Subcutaneous abdominal adipose tissue (tissue), 5 donors: ENCODE measurements at regions not wholly inside any gene's neighbourhood (a gene's known extent, or its start where the extent isn't known, plus 50 kb on each side); places are given as distances from the start of the nearest gene placed in this dataset.
"Not testable (repeated sequence)": the region's sequence is repeated elsewhere in the genome, so short reads cannot be mapped to it uniquely, and the experiment has no call there.

Source experiments
- H3K27ac ChIP-seq: one replicate; pipeline ENCODE4 v1.7.0; 2013; ENCODE audit warnings: low read depth, mild to moderate bottlenecking, inconsistent platforms, low read length, moderate library complexity
- H3K27me3 ChIP-seq, 5 donors: one replicate each; pipeline ENCODE4 v1.7.0; 2013; ENCODE audit warnings: low read length in 5 of 5, inconsistent platforms in 1 of 5; ENCODE audit not compliant: control insufficient read depth in 5 of 5, insufficient read depth in 4 of 5
- H3K36me3 ChIP-seq, 5 donors: one replicate each; pipeline ENCODE4 v1.7.0; 2013; ENCODE audit warnings: low read length in 5 of 5; ENCODE audit not compliant: control insufficient read depth in 5 of 5, insufficient read depth in 5 of 5
- H3K4me1 ChIP-seq, 5 donors: one replicate each; pipeline ENCODE4 v1.7.0; 2013; ENCODE audit warnings: low read length in 5 of 5, mild to moderate bottlenecking in 3 of 5, moderate library complexity in 1 of 5; ENCODE audit not compliant: control insufficient read depth in 5 of 5, insufficient read depth in 5 of 5
- H3K4me3 ChIP-seq, 5 donors: one replicate each; pipeline ENCODE4 v1.7.0; 2013; ENCODE audit warnings: low read length in 5 of 5, low read depth in 1 of 5
- H3K9ac ChIP-seq, 5 donors: one replicate each; pipeline ENCODE4 v1.7.0; 2013; ENCODE audit warnings: low read length in 5 of 5, mild to moderate bottlenecking in 4 of 5, moderate library complexity in 3 of 5
- H3K9me3 ChIP-seq, 5 donors: one replicate each; pipeline ENCODE4 v1.7.0; 2013; ENCODE audit warnings: low read length in 5 of 5; ENCODE audit not compliant: control insufficient read depth in 5 of 5
- donor health status: healthy.
- donor health status: healthy.
- donor health status: healthy.
- donor health status: healthy.
- donor health status: healthy.

DNA sequence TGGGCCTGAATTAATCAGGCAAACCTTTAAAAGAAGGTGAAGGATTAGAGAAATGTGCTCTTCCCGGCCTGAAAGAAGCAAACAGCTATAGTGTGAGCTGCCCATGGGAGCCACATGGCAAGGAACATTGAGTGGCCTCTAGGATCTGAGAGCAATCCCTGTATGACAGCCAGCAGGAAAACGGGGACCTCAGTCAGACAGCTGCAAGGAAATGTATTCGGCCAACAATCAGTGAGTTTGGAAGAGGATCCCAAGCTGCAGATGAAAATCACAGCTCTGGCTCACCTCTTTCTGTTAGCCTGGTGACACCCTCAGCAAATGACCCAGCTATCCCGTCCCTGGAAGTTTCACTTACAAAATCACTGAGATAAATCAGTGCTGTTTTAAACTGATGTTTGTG, 309.2 kb downstream of the SH3GL2 start:
- H3K27me3 ChIP-seq, result no peaks in the 10 kb centered on the region
- no peak overlapping the region for H3K27ac ChIP-seq
- H3K9ac ChIP-seq, result no peak overlapping the region
- no peaks in the 10 kb centered on the region for H3K36me3 ChIP-seq
- no peaks in the 10 kb centered on the region for H3K9me3 ChIP-seq
- H3K4me3 ChIP-seq, result no peak overlapping the region
- no peaks in the 10 kb centered on the region for H3K4me1 ChIP-seq

DNA sequence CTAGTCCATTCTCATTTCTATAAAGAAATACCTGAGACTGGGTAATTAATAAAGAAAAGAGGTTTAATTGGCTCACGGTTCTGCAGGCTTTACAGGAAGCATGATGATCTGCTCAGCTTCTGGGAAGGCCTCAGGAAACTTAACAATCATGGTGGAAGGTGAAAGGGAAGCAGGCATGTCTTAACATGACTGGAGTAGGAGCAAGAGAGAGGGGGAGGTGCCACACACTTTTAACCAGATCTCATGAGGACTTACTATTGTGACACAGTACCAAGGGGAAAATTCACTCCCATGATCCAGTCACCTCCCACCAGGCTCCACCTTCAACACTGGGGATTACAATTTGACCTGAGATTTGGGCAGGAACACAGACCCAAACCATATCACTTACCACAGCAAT, 310.1 kb downstream of the SH3GL2 start:
- not testable (repeated sequence) for H3K27ac ChIP-seq, H3K4me1 ChIP-seq, H3K9me3 ChIP-seq, H3K27me3 ChIP-seq, H3K9ac ChIP-seq, H3K4me3 ChIP-seq, H3K36me3 ChIP-seq

DNA sequence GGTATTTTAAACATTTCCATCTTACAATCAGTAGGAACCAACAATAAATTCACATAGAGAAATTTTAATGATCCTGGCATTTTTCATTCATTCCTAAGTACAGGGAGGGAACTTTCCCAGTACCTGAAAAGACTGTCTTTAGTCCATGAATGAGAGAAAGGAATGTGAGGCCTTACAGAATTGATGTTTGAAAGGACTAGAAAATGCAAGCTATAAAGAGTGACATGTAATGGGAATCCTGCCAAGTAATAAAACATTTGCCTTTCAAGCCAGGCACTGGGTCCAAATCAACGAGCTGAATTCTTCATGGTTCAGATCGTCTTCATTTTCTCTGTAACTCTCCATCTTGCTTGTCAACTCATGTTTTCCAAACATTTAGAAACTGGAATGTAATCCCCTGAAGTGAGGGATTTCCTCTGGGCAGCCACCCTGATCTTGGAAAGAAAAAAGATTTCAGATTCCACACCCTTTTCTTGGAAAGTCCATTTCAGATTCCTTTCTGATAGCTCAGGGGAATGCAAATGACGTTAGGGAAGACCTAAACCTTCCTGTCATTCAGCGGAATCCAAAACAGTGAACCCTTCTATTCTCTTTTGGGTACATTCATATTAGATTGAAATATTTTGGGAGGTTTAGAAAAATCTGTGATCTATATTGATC, 315.8 kb downstream of the SH3GL2 start:
- no peak overlapping the region for H3K27ac ChIP-seq
- no peaks in the 10 kb centered on the region for H3K36me3 ChIP-seq
- no peak overlapping the region for H3K9ac ChIP-seq
- H3K4me1 ChIP-seq, result no peaks in the 10 kb centered on the region
- H3K27me3 ChIP-seq, result no peaks in the 10 kb centered on the region
- no peak overlapping the region for H3K4me3 ChIP-seq
- no peaks in the 10 kb centered on the region for H3K9me3 ChIP-seq

DNA sequence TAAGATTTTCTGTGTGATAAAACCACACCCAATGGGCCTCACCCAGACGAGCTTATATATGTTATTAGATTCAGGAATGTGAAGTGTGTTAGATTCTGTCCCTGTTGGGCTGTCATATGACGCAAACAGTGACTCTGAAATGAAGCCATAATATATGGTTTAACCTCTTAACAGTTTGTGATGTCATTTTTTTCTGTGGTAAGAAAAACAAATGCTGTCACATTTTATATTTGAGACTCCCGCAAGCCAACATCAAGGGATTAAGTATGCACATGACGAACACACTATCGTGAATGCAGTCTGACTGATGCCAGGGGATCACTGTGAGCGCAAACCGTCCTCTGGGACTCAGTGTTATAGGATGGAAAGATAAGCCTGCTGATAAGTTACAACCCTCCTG, 321.7 kb downstream of the SH3GL2 start:
- Histone ChIP-seq H3K4me1 (peaks cover 0 to 4% (median under 1%) of the 10 kb centered on the region in 5 donors), H3K27ac (no peak overlapping the region), H3K36me3 (no peaks in the 10 kb centered on the region), H3K9ac (no peak overlapping the region), H3K27me3 (peaks cover 2 to 7% (median 6%) of the 10 kb centered on the region in 5 donors), H3K9me3 (no peaks in the 10 kb centered on the region), H3K4me3 (no peak overlapping the region)

DNA sequence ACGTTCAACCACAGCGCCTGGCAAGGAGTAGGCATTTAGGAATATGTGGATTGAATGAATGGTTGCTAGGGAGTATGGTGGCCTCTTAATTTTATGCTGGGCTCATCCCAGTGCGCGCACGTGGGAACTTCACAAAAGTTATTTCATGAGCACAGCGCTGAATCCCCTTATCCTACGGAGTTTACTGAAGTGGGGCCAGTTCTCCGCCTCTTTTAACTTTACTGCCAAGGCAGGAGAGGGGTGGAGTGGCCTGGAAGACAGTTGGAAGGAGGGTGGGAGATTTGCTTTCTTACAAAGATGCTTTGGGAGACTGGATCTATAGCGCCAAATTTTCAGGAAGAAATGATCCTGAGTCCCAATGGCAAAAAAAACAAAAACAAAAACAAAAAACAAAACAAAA, 326.5 kb downstream of the SH3GL2 start:
- no peak overlapping the region for H3K27ac ChIP-seq

DNA sequence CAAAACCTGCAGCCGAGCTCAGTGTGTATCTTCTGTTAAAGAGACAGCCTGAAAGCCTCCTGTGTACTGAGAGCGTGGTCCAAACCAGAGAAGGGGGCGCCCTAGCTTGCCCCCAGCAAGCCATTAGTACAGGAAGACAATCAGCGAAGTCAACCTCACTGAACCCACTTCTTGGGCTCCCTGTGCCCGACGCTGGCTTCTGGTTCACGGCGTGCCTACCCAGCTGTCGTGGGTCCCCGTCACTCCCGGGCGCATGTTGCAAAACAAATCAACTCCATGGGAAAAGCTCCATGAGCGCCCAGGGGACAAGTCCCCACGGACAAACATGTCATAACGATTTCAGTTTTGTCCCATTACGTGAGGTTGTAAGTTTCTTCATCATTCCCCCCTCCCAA, 326.9 kb downstream of the SH3GL2 start:
- Histone ChIP-seq H3K27me3 (peaks cover 2 to 24% (median 15%) of the 10 kb centered on the region in 5 donors), H3K36me3 (no peaks in the 10 kb centered on the region), H3K9me3 (no peaks in the 10 kb centered on the region), H3K27ac (no peak overlapping the region), H3K4me1 (peaks cover 0 to 27% (median 25%) of the 10 kb centered on the region in 5 donors), H3K9ac (no peak overlapping the region), H3K4me3 (peak overlapping the region; percentile 29 to 65 (median 51))

More for the DNA sequence above, 326.5 kb downstream of the SH3GL2 start:
- Histone ChIP-seq H3K36me3 (no peaks in the 10 kb centered on the region), H3K4me1 (peaks cover 0 to 27% (median 25%) of the 10 kb centered on the region in 5 donors), H3K27me3 (peaks cover 2 to 24% (median 15%) of the 10 kb centered on the region in 5 donors), H3K9ac (no peak overlapping the region), H3K9me3 (no peaks in the 10 kb centered on the region), H3K4me3 (no peak overlapping the region)

DNA sequence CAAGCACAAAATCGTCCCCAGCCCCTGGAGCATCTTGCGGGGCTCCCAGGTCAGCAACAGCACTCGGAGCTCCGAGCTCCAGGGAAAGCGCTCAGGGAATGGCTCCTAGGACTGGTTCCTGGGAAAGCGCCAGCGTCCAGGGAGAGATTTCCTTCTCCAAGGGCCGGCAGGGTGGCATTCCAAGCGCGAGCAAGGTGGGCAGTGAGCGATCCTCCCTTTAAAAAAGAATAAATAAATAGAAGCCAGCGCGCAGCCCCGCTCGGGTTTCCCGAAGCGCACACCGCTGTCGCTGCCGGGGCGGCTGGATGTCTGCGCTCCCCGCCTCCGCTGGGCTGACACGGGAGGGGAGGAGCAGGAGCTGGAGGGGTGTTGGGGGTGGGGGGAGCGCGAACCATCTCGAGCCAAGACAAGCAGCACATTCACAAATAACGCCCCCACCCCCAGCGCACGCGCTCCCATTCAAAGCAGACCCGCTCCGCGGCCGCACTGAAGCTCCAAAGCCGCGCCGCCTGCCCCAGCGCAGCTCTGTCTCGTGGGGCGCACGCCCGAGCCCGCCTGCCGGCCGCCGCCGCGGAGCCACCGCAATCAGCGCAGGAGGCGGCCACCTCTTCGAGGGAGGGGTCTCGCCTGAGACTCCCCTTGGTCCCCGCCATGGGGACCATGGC, 327.4 kb downstream of the SH3GL2 start:
- H3K9ac ChIP-seq, result peak overlapping the region in 1 of 5 donors; percentile 60
- H3K4me3 ChIP-seq, result peak overlapping the region; percentile 35 to 65 (median 51)
- no peaks in the 10 kb centered on the region for H3K36me3 ChIP-seq
- no peaks in the 10 kb centered on the region for H3K9me3 ChIP-seq
- peaks cover 0 to 27% (median 25%) of the 10 kb centered on the region in 5 donors for H3K4me1 ChIP-seq
- H3K27me3 ChIP-seq, result peaks cover 2 to 24% (median 15%) of the 10 kb centered on the region in 5 donors
- no peak overlapping the region for H3K27ac ChIP-seq

DNA sequence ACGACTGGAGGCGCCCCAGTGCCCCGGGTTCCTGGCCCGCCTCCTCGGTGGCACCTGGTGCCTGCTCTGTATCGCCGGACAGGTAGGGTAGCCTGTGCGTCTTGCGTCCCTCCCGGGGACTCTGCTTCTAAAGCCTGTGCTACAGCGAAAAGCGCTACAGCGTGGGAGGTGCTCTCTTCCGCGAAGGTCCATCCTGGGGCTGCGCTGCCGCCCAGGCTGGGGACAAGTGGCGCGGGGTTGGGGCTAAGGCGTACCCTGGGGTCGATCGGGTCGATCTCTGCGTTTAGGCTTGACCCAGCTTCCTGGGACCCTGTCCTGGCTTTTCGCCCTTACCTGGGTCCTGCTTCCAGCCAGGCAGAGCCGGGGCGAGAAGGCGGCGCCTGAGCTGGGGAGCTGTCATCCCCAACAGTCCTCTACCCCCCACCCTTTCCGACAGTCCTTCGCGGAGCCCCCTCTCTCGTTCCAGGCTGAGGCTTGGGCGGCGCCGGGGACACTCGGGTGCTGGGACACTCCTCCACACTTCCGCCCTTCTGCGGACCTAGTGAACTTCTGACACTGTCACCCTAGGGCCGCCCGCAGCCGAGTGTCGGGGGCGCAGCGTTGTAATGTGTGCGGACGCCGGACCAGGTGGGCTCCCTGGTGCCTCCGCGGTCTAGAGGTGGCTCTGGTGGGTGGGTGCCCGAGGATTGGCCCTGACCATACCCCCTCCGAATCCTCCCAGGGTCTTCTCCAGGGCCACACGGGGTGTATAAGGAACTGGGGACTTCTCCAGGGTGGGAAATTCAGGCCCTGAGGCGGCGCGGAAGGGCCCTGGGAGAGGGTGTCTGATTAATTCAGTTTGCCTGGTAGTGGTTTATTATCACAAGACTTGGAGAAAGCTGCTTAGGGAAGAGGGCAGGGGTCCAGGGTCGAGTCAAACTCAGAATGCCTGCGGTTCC, 328.2 kb downstream of the SH3GL2 start:
- Histone ChIP-seq H3K9ac (peak overlapping the region in 1 of 5 donors; percentile 60), H3K27ac (no peak overlapping the region), H3K9me3 (no peaks in the 10 kb centered on the region), H3K36me3 (no peaks in the 10 kb centered on the region), H3K4me1 (peaks cover 0 to 27% (median 25%) of the 10 kb centered on the region in 5 donors), H3K27me3 (peaks cover 2 to 24% (median 15%) of the 10 kb centered on the region in 5 donors), H3K4me3 (peak overlapping the region; percentile 35 to 65 (median 56))

DNA sequence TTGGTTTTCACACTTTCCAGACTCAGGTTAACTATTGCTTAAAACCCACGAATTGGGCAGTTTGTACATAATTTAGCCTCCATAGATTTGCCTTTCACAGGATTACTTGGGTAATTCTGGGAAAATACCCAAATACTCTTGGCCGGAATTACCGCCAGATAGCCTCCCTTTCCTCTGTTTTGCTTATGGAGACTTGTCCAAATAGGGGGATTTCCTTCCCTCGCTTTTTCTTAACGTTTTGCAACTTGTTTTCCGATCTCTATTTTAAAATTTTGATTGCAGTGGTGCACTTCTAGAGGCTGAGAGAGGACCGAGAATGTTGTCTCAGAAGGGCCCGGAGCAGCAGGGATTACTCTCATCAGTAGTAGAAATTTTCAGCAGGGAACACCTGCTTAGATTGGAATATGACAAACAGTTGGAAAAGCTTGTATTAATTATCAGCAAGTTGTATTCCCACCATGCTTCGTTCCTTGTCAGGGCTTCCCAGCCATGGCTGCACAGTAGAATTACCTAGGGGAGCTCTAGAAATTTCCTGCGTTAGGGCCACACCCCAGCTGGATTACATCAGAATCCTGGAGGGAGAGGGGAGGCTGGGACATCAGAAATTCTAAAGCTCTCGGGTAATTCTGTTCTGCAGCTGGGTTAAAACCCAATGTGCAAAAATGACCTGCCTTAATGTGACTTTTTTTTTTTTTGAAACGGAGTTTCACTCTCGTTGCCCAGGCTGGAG, 329.1 kb downstream of the SH3GL2 start:
- Histone ChIP-seq H3K9me3 (no peaks in the 10 kb centered on the region), H3K36me3 (no peaks in the 10 kb centered on the region), H3K27ac (no peak overlapping the region), H3K9ac (peak overlapping the region in 1 of 5 donors; percentile 60), H3K4me1 (peaks cover 0 to 27% (median 25%) of the 10 kb centered on the region in 5 donors), H3K27me3 (peaks cover 2 to 24% (median 15%) of the 10 kb centered on the region in 5 donors), H3K4me3 (peak overlapping the region in 3 of 5 donors; percentile 46 to 63 (median 47))
